ENCODE measurements at regions not wholly inside any gene's neighbourhood (a gene's known extent, or its start where the extent isn't known, plus 50 kb on each side); places are given as distances from the start of the nearest gene placed in this dataset.
"Not testable (repeated sequence)": the region's sequence is repeated elsewhere in the genome, so short reads cannot be mapped to it uniquely, and the experiment has no call there.

DNA sequence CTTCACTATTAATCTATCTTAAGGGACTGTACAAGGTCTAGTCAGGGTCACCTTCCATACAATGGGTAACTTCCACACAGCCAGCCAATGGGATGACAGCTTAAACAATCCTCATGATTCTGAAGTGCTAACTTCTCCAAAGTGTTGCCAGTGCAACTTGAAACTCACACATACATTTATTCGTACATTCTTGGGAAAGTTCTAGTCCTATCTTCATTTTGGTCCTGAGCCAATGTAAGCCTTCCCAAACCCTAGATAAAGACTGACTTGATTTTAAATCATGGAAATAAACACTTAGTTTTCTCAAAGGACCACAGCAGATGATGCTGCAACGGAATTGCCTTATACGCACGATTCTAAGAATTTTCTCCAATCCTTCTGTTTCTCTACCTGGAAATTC is 117.5 kb upstream of the COL1A2 start:
- FAIRE-seq = no peak

- FAIRE-seq = no peak
Measured at GRCh38 chr7:94280851-94281250, 113.8 kb upstream of the COL1A2 start.

DNA sequence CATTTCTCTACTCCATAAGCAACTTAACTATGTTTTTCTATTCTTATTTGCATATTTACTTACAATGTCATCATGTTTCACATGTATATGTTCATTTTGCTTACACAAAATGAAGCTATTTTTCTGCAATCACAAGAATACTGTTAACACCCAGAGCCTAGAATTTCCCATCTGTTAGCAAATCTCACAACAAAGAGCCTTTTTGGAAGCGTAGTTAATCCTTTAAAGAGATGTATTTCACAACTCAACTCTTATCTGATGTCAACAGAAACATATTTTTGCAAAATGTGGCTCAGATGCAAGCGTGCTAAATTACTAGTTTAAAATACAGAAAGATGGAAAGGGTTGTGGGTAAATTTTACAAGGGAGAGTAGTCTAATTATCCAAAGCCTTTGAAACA is 110.6 kb upstream of the COL1A2 start:
- FAIRE-seq = no peak

GRCh38 chr7:94286111-94286510 is 108.6 kb upstream of the COL1A2 start:
- FAIRE-seq = no peak

DNA sequence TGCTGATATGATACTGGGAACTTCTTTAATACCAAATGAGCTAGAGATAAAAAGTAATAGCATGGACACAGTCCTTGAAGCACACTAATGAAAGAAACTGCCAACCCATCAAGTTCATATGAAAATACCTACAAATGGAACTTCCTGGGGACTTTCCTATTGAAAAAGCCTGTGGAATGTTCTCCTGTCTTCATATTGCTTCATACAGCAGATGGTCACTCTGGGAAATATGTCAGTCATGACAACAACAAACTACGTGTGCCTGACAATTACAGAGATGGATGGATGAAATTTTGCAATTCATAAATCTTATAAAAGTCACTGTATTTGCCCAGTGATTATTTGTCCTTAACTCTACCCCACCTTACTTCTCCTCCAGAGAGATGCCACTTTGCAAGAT is 106.6 kb upstream of the COL1A2 start:
- FAIRE-seq = no peak

DNA sequence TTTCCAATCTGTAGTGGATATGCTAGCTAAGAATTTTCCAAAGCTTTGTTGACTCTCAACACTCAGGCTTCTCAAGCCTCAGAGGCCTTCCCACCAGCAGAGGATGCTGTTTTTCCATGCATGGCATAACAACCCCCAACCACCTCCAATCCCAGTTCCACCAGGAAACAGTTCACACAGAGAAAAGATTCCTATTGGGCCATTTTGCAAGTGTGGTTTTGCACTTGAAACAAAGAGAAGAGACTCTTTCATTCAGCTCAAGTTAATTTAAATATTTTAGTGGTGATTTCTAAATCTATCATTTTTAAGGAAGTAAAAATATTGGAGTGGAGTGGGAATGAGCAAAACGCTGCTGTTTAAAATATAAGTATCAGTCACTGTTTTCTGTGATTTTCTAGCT is 105.6 kb upstream of the COL1A2 start:
- FAIRE-seq = no peak

DNA sequence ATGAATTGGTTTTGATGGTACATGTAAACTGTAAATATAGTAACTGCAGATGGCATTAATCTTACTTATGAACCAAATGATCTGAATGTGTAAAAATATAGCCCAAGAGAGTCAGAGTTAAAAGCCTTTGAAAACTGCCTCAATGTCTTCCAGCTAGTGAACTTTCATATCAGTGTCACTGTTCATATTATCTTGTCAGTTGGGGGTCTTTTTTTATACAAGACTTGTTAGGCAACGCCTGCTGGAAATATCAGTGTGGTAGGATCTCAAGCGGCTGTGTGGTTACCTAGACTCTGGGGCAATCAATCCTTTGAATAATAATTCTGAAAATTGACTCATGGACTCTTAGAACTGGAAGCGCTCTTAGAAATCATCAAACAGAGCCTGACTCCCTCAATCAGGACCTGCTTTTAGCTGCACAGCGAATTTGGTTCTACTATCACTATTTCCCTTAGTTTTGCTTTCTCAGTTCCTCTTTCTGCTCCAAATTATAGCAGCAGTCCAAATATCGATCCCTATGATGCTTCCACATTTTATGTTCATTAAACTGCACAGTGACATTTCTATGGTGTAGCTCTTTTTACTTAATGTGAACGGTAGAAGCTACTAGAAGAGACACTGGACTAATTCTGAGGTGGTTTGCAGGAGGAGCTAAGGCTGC is 100.1 kb upstream of the COL1A2 start:
- FAIRE-seq = no peak

DNA sequence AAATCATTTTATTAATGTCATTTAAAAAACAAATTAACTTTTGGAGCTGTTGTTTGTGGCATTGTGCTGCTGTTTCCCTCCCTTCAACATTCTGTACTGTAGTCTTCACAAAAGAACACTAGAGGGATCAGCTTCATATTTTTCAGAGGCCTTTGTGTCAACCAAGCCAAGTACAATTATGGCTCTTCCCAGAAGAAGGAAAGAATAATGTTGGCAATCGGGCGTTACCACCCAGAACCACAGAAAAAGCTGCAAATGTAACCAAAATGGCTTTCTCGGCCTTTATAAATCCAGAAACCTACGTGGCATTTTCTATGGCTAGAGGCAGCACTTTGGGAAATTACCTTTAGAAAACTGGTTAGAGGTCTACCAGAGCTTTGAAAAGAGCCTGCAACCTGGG is 98.8 kb upstream of the COL1A2 start:
- no peak for FAIRE-seq

DNA sequence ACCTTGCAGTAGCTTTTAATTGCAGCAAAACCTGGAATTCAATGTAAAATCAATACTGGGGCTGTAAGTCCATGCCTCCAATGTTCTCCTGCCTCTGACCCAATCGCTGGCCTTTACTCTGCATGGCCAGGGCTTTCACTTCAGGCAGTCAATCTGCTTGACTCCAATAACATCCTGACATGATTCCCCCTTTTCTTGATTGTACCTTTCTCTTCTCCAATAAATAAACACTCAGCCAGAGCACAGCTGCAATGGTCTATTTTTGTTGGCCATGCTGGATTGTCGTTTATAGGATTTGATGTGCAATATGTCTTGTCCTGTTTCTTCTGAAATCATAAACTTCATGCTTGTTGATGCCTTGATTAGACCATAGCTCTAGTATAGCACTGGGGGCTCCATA is 97.8 kb upstream of the COL1A2 start:
- FAIRE-seq = no peak

DNA sequence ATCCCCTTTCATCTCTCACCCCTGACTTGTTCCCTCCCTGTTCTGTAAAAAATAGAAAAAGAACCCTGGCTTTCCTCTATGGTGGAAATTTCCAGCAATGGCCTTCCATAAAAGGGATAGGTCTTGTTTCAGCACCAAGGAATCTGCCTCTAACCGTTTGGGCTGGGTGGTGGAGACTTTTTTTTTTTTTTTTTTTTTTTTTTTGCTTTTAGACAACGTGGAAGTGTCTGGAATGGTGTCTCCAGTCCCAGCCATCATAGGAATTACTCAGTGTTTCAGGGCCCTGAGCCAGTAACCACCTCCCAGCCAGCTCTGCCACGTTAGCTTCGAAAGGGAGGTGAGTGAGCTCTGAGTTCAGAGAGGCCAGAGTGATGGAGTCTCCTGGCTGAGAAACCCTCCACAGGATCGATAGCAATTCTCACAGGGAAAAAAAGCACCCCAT is 97.3 kb upstream of the COL1A2 start:
- FAIRE-seq = no peak

DNA sequence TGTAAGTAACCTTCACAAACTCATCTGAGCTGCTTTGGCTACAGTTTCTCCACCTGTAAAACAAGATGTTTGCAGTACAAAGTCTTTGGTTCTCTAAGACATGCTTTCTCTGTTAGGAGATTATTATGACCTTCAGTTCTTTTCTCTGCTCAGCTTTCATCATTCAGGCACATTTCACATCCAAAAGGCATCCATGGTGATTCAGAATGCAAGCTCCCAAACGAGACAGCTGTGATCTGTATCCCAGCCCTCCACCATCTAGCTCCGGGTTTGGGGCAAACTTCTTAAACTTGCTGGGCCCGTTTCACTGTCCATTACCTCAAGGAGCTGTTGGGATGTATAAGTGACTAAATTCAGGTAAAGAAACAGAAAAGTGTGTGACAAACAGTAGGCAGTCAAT is 95.8 kb upstream of the COL1A2 start:
- no peak for FAIRE-seq

DNA sequence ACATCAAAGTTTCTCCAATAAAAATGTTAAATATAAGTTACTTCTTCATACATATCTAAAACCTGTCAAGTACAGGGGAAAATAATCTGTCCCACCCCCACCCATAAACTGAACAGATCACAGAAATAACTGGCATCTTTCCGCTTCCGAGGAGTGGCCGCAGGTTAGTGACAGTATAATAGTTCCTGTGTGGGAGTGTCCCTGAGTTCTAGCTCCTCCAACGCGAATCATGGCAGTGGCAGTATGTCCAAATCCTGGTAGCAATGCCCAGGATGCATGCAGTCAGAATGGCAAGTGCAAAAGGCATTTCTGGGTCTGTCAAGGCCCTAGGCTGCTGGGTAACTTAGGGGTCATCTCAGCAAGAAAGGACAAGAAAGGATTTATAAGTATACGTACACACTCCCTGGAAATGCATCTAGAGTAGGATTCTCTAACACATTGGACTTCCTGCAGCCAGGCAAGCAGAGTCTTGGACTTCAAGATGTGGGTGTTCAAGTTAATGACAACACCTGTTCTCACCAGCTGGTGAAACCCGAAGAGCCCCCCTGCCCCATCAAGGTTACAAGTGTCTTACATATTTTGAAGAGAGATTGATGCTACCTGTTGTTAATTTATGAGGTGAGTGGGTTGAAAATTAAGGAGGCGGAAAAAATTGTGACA is 94.4 kb upstream of the COL1A2 start:
- FAIRE-seq = no peak

DNA sequence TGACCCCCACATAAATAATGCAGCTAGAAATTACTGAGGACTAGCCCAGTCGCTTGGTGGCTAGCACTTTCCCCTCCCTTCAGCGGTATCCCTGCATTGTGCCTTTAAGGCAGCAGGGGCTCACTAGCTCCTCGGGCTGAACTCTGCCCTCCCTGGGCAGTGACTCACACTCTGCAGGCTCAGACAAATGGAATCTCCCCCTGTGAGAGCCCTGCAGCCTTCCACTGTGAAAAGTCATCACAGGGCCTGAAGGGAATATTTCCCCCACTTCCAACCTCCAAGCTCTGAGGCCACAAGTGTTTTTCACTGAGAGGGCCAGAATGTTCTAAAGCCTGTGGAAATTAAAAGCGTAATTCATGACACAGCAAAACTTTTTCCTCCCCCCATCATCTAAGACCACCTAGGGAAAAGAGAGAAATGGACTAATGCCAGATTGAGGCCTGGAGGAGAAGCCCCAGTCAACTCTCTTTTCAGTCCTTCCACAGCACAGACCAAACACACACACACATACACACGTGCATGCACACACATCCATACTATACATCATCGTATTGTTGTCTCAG is 93.6 kb upstream of the COL1A2 start:
- FAIRE-seq = no peak

DNA sequence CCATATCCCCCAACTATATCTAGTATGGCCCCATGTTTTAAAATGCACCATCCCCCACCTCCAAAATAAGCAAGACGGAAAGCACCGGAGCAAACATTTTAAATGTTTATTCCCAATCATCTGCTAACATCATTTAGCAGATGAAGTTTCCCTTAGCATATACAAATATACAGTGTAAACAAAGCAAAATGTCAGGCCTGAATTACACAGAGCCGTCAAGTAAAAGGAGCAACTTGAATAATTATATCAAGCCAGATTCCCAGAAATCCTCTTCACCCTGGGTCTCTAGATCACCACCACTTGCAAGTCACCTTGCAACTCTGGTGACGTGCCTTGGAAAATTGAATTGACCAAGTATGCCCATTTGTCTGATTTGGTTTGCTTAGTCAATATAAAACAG is 91.6 kb upstream of the COL1A2 start:
- FAIRE-seq = no peak

- no peak for FAIRE-seq
Measured at GRCh38 chr7:94303695-94304094, 91.0 kb upstream of the COL1A2 start.

DNA sequence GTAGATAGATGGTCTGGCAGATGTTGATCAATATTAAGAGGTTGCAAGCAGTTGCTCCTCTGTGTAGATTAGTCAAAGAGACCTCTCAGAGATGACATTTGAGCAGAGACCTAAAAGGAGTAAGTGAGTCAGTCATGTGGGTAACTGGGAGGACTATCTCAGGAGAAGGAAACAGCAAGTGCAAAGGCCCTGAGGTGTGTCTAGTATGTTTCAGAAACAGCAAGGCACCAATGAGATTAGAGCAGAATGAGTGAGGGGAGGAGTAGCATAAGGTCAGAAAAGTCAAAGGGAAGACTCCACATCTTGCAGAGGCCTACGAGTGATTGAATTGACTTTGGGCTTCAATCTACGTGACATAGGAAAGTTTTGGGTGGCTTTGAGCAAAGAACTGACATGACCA is 89.8 kb upstream of the COL1A2 start:
- FAIRE-seq = no peak

DNA sequence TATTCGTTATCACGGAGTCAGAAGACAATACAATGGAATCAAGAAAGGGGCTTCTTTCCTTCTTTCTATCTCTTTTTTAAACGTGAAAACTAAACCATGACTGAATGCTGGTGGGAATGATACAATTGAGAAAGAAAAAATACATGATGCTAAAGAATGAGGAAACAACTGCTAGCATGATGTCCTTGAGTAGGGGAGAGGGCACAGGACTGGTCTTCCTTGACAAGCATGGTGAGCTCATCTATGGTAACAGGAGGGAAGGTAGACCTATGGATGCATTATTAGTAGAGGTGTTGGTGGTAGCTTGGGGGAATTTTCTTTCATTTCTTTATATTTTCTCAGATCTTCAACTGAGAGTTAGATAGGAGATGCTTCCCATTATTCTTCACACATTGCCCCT is 88.9 kb upstream of the COL1A2 start:
- FAIRE-seq = no peak

GRCh38 chr7:94307399-94308048 is 87.2 kb upstream of the COL1A2 start:
- FAIRE-seq = no peak

GRCh38 chr7:94311515-94311914 is 83.2 kb upstream of the COL1A2 start:
- FAIRE-seq = no peak

- FAIRE-seq = no peak
Measured at GRCh38 chr7:94313926-94314325, 80.8 kb upstream of the COL1A2 start.

GRCh38 chr7:94314413-94315410 is 80.0 kb upstream of the COL1A2 start:
- FAIRE-seq = no peak

DNA sequence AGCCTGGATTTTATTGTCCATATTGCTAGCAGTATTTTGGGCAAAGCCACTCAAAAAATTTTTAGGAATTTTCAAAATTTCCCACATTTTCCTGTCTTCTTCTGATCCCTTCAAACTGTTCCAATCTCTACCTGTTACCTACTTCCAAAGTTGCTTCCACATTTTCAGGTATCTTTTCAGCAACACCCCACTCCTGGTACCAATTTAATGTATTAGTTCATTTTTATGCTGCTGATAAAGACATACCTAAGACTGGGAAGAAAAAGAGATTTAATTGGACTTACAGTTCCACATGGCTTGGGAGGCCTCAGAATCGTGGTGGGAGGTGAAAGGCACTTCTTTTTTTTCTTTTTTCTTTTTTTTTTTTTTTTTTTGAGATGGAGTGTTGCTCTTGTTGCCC is 73.6 kb upstream of the COL1A2 start:
- FAIRE-seq = not testable (repeated sequence)

DNA sequence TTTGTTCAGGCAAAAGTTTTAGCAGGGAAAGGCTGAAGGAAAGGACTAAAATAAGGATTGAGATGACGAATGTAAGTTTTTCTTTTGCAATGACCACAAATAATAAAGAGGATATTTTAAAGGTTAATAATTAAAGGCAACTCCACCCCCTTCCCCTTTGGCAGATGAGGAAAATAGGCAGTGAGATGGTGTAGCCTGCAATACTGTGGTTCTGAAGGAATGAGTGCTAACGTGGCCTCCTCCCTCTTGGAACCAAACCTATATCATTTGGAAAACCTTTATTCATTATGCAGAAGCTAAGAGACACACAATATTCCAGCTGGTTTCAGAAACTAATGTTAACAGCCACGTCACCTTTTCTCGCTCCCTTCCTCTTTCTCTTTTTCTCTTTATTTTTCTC is 70.9 kb upstream of the COL1A2 start:
- no peak for FAIRE-seq

All from A204.1 (cell line).